NCI-H2196 (cell line): ENCODE measurements at regions not wholly inside any gene's neighbourhood (a gene's known extent, or its start where the extent isn't known, plus 50 kb on each side); places are given as distances from the start of the nearest gene placed in this dataset.

Experiments
- DNase-seq: peaks from one replicate; lab custom pipeline; 2025; ENCODE audit not compliant: unreplicated experiment; lab: John Stamatoyannopoulos, UW

- DNase-seq, result no peak
Measured at GRCh38 chr12:114743289-114743688, 59.3 kb upstream of the TBX3 start.

- no peak for DNase-seq
Measured at GRCh38 chr12:114742363-114742762, 58.4 kb upstream of the TBX3 start.

GRCh38 chr12:114741940-114742339 lies 58.0 kb upstream of the TBX3 start:
- DNase-seq, result no peak

GRCh38 chr12:114740448-114740847 lies 56.5 kb upstream of the TBX3 start:
- DNase-seq, result no peak

GRCh38 chr12:114738460-114739184 lies 54.6 kb upstream of the TBX3 start:
- no peak for DNase-seq

GRCh38 chr12:114735680-114736374 lies 51.9 kb upstream of the TBX3 start:
- no peak for DNase-seq

- no peak for DNase-seq
Measured at GRCh38 chr12:114735011-114735410, 51.0 kb upstream of the TBX3 start.

GRCh38 chr12:114733919-114734318 lies 49.9 kb upstream of the TBX3 start:
- DNase-seq, result no peak
